GM18870 (cell line): ENCODE measurements at regions not wholly inside any gene's neighbourhood (a gene's known extent, or its start where the extent isn't known, plus 50 kb on each side); places are given as distances from the start of the nearest gene placed in this dataset.

Experiments
- ATAC-seq: cut with Tn5 transposase; IDR thresholded peaks from one replicate; pipeline ENCODE4 v1.9.1; 2021; ENCODE audit warnings: moderate library complexity; ENCODE audit not compliant: unreplicated experiment

DNA sequence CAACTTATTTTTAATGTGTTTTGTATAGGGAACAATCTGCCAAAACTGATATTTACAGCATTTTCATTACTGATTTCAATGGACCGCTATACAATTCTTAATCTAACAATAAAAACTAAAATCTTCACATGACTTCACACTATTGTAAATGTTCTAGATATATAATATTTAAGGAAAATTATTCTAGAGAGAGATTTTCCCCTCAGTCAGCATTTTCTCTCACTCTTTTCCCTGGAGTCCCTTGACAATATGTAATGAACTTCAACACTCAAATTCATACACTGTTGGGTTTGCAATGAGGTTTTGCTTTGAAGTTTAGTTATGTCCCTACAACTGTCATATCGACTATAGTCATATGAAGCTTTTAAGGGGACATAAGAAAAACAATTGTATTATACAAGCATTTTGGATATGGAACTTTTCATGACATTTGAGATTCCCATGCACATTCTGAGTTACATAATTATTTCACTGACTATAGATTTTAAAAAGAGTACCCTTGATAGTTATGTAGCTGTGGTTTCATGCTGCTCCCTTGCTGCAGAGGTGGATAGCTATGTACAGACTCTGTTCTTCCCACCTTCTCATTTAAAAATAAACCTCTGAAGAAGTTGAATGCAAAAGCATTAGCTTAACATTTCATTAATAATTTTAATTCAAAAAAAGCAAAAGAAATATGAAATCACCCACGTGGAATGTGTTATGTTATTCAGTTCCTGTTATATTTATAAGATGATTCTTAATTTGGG lies 338.5 kb downstream of the AKAIN1 start:
- ATAC-seq, result no peak

DNA sequence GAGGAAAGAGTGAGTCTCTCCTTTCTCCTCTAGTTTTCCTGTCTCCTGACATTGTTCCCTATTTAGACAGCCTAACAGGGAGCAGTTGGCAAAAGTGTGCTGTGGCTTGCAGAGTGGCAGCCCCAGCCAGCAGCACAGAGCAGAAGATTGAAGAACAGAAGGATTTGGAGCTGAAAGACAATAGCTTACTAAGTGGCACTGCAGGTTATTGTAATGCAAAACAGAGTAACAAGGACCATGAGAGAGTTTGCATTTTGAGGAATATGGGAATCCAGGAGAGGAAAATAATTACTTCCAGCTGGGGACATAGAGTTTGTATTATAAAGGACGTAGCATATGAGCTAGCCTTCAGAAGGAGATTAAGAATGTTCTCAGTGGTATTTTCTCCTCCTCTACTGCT lies 342.4 kb downstream of the AKAIN1 start:
- ATAC-seq, result no peak

DNA sequence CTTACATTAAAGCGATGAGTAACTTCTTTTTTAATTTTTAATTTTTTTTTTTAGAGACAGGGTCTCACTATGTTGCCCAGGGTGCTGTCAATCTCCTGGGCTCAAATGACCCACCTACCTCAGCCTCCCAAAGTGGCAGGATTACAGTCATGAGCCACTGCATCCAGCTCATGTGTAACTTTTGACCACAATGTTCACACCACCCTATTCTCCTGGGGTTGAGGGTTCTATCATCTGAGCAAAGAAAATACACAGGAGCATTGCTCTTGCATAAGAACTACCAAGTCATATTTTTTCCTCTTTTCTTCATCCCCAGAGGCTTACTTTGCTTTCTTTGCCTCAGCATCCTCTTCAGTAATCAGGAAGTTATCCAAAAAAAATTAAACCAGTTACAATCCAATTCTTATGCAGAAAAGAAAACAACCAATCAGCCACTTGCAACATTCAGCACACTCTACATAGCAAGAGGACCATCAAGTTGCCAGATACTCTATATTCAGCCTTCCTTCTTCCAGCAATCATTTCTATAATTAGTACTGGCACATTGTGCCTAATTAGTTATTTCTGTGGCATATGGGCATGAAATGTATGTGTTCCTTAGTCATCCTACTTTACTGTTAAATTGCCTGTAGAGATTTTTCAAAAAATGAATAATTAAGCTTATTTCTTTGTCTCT lies 345.6 kb downstream of the AKAIN1 start:
- no peak for ATAC-seq

DNA sequence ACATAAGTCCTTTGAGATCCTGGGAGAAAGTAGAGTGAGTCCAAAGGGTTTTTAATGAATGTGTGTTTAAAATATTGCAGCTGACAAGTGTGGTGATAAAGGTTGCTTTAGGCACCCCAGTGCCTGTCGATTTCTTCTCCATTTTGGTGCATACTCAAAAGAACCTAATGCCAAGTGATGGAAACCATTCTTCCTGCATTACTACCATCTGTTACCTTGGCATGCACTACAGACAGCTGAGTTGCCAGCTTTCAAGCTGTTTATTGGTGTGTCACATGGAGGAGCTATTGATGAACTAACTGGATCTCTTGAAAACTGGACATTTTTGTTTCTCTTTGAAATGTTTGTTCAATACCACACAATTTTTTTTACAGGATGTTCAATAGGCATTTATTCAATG lies 350.0 kb downstream of the AKAIN1 start:
- no peak for ATAC-seq

DNA sequence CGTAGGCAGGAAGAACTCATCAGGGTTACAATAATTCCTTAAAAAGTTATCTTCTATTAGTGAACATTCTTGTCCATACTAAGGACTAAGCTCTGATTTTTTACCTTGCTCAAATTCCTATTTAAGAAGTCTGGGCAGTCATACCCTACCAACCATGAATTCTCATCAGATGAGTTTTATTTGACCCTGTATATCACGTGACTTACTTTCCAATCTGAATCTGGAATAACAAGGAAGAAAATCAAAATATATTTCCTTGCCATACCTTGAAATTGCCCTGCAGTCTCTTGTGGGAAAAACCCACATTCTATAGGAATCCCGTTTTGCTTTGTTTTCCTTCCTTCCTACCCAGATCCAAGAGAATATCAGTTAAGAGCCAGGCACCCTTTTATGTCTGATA lies 352.7 kb downstream of the AKAIN1 start:
- no peak for ATAC-seq

GRCh38 chr18:4843771-4844170 lies 353.3 kb downstream of the AKAIN1 start:
- no peak for ATAC-seq

GRCh38 chr18:4842751-4843150 lies 354.3 kb downstream of the AKAIN1 start:
- ATAC-seq, result no peak

DNA sequence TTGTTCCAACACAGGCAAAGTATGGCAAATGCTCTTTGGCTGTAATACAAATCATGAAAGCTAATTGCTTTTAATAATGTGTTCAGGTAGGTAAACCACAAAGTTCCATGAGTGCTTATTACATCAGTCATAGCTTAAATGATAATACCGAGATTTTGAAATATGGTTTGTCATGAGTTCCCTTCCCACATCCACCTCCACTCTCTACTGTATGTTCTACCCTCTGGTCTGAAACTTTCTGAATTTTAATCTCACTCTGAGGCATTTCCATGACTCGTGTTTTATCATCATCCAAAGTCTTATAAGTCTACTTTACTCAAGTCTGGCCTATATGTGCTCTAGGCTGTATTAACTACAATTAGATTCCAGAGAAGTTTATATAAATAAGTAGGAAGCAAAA lies 354.8 kb downstream of the AKAIN1 start:
- no peak for ATAC-seq

- no peak for ATAC-seq
These were observed 357.4 kb downstream of the AKAIN1 start for GRCh38 chr18:4839639-4840038.

GRCh38 chr18:4836141-4836540 lies 360.9 kb downstream of the AKAIN1 start:
- no peak for ATAC-seq

GRCh38 chr18:4831791-4832375 lies 365.2 kb downstream of the AKAIN1 start:
- ATAC-seq, result no peak

GRCh38 chr18:4831127-4831526 lies 365.9 kb downstream of the AKAIN1 start:
- no peak for ATAC-seq

DNA sequence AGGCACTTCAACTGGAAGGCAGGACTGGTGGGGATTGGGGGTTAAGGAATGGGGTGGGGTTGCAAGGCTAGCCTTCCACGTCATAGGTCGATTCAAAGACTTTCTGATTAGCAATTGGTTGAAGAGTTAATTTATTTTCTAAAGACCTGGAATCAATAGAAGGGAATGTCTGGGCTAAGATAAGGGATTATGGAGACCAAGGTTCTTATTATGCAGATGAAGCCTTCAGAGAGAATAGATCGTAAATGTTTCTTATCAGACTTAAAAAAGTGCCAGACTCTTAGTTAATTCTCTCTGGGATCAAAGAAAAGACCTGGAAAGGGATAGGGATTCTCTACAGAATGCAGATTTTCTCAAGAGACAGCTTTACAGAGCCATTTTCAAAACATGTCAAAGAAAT lies 368.0 kb upstream of the DLGAP1 start:
- no peak for ATAC-seq

- no peak for ATAC-seq
These were observed 366.7 kb upstream of the DLGAP1 start for GRCh38 chr18:4821801-4822200.

- ATAC-seq, result no peak
These were observed 362.6 kb upstream of the DLGAP1 start for GRCh38 chr18:4817665-4818064.

GRCh38 chr18:4813708-4814107 lies 358.6 kb upstream of the DLGAP1 start:
- no peak for ATAC-seq

GRCh38 chr18:4808891-4809290 lies 353.8 kb upstream of the DLGAP1 start:
- no peak for ATAC-seq

DNA sequence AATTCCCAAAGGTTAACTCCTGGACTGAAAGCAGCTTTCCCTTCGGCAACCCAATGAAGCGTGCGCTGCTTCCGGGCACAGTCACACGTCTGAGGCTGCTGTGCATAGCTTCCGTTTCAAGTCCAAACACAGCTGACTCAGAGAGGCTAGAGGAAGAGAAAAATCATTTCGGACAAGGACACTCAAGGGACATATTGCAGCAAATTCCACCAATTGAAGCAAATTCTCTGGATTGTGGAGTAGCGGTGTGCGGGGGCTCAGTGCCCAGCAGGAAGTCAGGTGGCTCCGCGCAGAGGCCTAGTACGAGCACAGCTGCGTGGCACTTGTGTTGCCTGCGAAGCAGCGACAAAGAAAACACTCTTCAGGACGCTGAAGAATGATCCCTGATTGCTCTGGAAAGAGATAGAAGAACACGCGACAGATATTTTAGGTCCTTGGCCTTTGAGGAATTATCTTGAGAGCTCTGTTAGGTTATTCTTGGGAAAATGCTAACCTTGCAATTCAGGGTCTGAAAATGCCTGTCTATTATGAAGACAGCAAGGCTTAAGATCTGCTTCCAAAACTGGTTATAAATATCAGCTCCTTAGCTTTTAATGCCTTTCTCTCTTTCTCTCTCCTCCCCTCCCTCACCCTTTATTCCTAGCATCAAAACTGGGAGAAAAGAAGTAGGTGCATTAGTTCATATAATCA lies 352.6 kb upstream of the DLGAP1 start:
- ATAC-seq, result no peak

DNA sequence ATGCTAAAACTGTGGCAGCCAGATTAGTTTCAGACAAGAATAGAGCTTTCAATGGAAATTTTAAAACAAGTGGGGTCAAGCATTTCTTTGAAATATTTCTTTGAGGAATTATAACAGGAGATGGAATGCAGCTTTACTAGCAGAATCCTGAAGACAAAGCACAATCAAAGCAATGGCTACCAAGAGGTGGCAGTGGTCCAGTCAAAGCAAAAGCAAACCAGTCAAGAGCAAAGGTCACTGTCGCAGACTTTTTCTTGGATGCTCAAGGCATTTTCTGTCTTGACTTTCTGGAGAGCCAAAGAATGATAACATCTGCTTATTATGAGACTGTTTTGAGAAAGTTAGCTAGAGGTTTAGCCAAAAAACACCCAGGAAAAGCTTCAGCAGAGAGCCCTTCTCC lies 351.2 kb upstream of the DLGAP1 start:
- ATAC-seq, result no peak

DNA sequence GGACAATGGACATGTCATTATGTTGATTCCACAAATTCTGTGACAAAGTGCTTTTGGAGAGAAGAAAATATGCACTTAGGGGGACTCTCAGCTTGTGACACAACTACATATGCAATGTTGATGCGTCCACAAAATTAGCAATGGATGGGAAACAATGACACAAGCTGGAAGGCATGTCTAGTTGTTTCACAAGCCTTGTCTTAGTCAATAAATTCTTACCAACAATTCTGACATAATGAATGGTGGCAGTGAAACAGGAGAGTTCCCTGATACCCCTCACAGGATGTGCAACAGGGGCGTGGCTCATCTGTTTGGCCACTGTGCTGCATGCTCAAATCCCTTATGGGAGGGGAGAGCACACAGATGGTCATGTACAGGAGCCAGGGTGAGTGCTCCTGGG lies 347.2 kb upstream of the DLGAP1 start:
- ATAC-seq, result no peak

GRCh38 chr18:4801151-4801550 lies 346.0 kb upstream of the DLGAP1 start:
- ATAC-seq, result no peak
